H1 (cell line): ENCODE measurements at regions not wholly inside any gene's neighbourhood (a gene's known extent, or its start where the extent isn't known, plus 50 kb on each side); places are given as distances from the start of the nearest gene placed in this dataset.

Source experiments
- CTCF ChIP-seq, 3 experiments: IDR thresholded peaks; 1 replicate in 2 of 3; 2 replicates in 1 of 3; pipeline versions ENCODE4 v1.5.1 to v1.6.1; 2011; ENCODE audit warnings: low read length in 3 of 3, mild to moderate bottlenecking in 3 of 3, inconsistent platforms in 2 of 3, low read depth in 1 of 3, moderate library complexity in 1 of 3; ENCODE audit not compliant: insufficient read depth in 1 of 3; ENCODE audit errors: control extremely low read depth in 1 of 3
- EGR1 ChIP-seq: IDR thresholded peaks from 2 replicates; pipeline ENCODE4 v1.6.1; 2011; ENCODE audit warnings: low read depth, low read length, borderline replicate concordance
- EZH2 ChIP-seq: fragments of 200-600 bp; sonication (generic); IDR thresholded peaks from 2 replicates; pipeline ENCODE4 v1.7.1; 2012; ENCODE audit warnings: low read depth, mild to moderate bottlenecking, moderate library complexity, low read length, inconsistent platforms; ENCODE audit not compliant: severe bottlenecking
- TBP ChIP-seq: IDR thresholded peaks from 2 replicates; pipeline ENCODE4 v1.6.1; 2011; ENCODE audit warnings: low read depth, low read length, improper control_type of control experiment

GRCh38 chr10:10010397-10010796 lies 1007.3 kb upstream of the CELF2 start:
- peak in 1 of 3 experiments; percentile 12; a peak in 1 of 4 replicates for TF ChIP-seq CTCF (IDR thresholded peaks at IDR 0.05; ENCODE audit: control extremely low read depth in 1 of 3, insufficient read depth in 1 of 3, low read depth in 1 of 3, low read length in 3 of 3)
- no peak for TF ChIP-seq EZH2
- no peak for TF ChIP-seq TBP
- no peak for TF ChIP-seq EGR1
